K562 (cell line): ENCODE measurements at regions not wholly inside any gene's neighbourhood (a gene's known extent, or its start where the extent isn't known, plus 50 kb on each side); places are given as distances from the start of the nearest gene placed in this dataset.
A peak's percentile ranks its signal among the peaks of the same experiment; 100 is the strongest.

Experiments
- ATAC-seq: fragments of 200-7000 bp; cut with Tn5 transposase; 3 replicates; pipeline ENCODE4 v1.9.1; 2020; ENCODE audit warnings: moderate library complexity
- BruUV-seq: library from RNA; stranded (reverse); fragments of 400-500 nt; replicated peaks from 2 replicates; lab custom pipeline; 2021; lab: Mats Ljungman, UMichigan
- CTCF ChIA-PET: fragments of 300-600 bp; formaldehyde crosslinking; extraction: SDS; loops from one replicate; lab custom pipeline; 2021; ENCODE audit warnings: low intra/inter-chr PET ratio; lab: Yijun Ruan, JAX
- POLR2A ChIA-PET: fragments of 300-600, 350-650 bp; sonication (Branson Sonifier 250); formaldehyde crosslinking; extraction: SDS; loops from one replicate; lab custom pipeline; 2021; ENCODE audit warnings: antibody characterized with exemption, inconsistent platforms; lab: Yijun Ruan, JAX
- DNase-seq, 4 experiments: peaks; one replicate each; pipeline versions ENCODE4 v3.0.0 to v3.0.0-alpha.2; 2011 to 2018; ENCODE audit warnings: low spot score in 3 of 4, mixed read lengths in 3 of 4; ENCODE audit errors: extremely low read depth in 1 of 4
- FAIRE-seq: peaks from 2 replicates; lab custom pipeline; 2011; peaks lifted over from hg19 to GRCh38; lab: Jason Lieb, UNC
- H2AFZ ChIP-seq: 2 replicates; pipeline ENCODE4 v1.6.0; 2011; ENCODE audit warnings: low read depth, low read length, control low read depth, inconsistent platforms
- H3K27ac ChIP-seq: fragments of 200-600 bp; 3 replicates; pipeline ENCODE4 v1.8.0; 2011; ENCODE audit warnings: low read depth, mild to moderate bottlenecking, control low read depth, inconsistent platforms, low read length, moderate library complexity, mixed read lengths; ENCODE audit errors: extremely low read depth
- H3K27me3 ChIP-seq, 2 experiments: fragments of 300-600 bp in 1 of 2; 2 replicates in 1 of 2; 3 replicates in 1 of 2; pipeline versions ENCODE4 v1.6.0 to v1.8.0; 2011; ENCODE audit warnings: inconsistent platforms in 2 of 2, low read length in 2 of 2, mild to moderate bottlenecking in 1 of 2, mixed read lengths in 1 of 2, moderate library complexity in 1 of 2; ENCODE audit not compliant: control insufficient read depth in 2 of 2, insufficient read depth in 2 of 2
- H3K36me3 ChIP-seq: fragments of 300-600 bp; 3 replicates; pipeline ENCODE4 v1.8.0; 2011; ENCODE audit warnings: mild to moderate bottlenecking, low read length, inconsistent platforms; ENCODE audit not compliant: control insufficient read depth, insufficient read depth
- H3K4me1 ChIP-seq, 2 experiments: fragments of 200-600 bp in 1 of 2; replicated peaks in 1 of 2; 2 replicates in 1 of 2; 3 replicates in 1 of 2; pipeline versions ENCODE4 v1.5.1 to v1.8.0; 2011; ENCODE audit warnings: inconsistent platforms in 2 of 2, low read length in 2 of 2, mild to moderate bottlenecking in 1 of 2, mixed read lengths in 1 of 2, moderate library complexity in 1 of 2; ENCODE audit not compliant: control insufficient read depth in 2 of 2, insufficient read depth in 2 of 2
- H3K4me2 ChIP-seq: 2 replicates; pipeline ENCODE4 v1.6.1; 2011; ENCODE audit warnings: low read length, control low read depth, inconsistent platforms, mixed read lengths; ENCODE audit not compliant: insufficient read depth
- H3K4me3 ChIP-seq: fragments of 200-600 bp; sonication (generic), shearing (Covaris generic); 2 replicates; pipeline ENCODE4 v1.5.1; 2016; ENCODE audit warnings: control low read depth, inconsistent platforms
- H3K79me2 ChIP-seq: fragments of 200-600 bp; 3 replicates; pipeline ENCODE4 v1.8.0; 2011; ENCODE audit warnings: low read length, inconsistent platforms; ENCODE audit not compliant: control insufficient read depth, insufficient read depth
- H3K9ac ChIP-seq, 2 experiments: 2 replicates each; pipeline versions ENCODE4 v1.6.0 to v1.6.1; 2011; ENCODE audit warnings: low read depth in 2 of 2, low read length in 2 of 2, control low read depth in 1 of 2, inconsistent platforms in 1 of 2, mild to moderate bottlenecking in 1 of 2, mixed read lengths in 1 of 2; ENCODE audit not compliant: insufficient read depth in 1 of 2
- H3K9me1 ChIP-seq: one replicate; pipeline ENCODE4 v1.6.0; 2011; ENCODE audit warnings: inconsistent platforms, mild to moderate bottlenecking, low read length, moderate library complexity; ENCODE audit not compliant: control insufficient read depth, insufficient read depth
- H3K9me3 ChIP-seq: replicated peaks from 2 replicates; pipeline ENCODE4 v1.5.1; 2011; ENCODE audit warnings: low read depth, low read length, inconsistent platforms; ENCODE audit not compliant: control insufficient read depth, insufficient read depth
- H4K20me1 ChIP-seq: replicated peaks from 2 replicates; pipeline ENCODE4 v1.6.1; 2011; ENCODE audit warnings: low read length, inconsistent platforms, mixed read lengths; ENCODE audit not compliant: control insufficient read depth, insufficient read depth
- BHLHE40 ChIP-seq: IDR thresholded peaks from 2 replicates; pipeline ENCODE4 v1.6.1; 2011; ENCODE audit warnings: low read length, improper control_type of control experiment
- CBX3 ChIP-seq, 2 experiments: IDR thresholded peaks; 1 replicate in 1 of 2; 2 replicates in 1 of 2; pipeline ENCODE4 v1.6.1; 2012; ENCODE audit warnings: inconsistent platforms in 2 of 2, low read length in 2 of 2, borderline replicate concordance in 1 of 2, control low read depth in 1 of 2
- CHD4 ChIP-seq: fragments of 200-600 bp; sonication (generic); IDR thresholded peaks from 3 replicates; pipeline ENCODE4 v1.6.1; 2012; ENCODE audit warnings: low read depth, mild to moderate bottlenecking, mixed read lengths, low read length, inconsistent platforms; ENCODE audit not compliant: insufficient read depth, insufficient replicate concordance, poor library complexity, severe bottlenecking
- ILF3 ChIP-seq: fragments of 450-650 bp; IDR thresholded peaks from 2 replicates; pipeline ENCODE4 v1.6.1; 2018; ENCODE audit warnings: antibody characterized with exemption, mild to moderate bottlenecking, moderate library complexity, borderline replicate concordance
- SAFB ChIP-seq: fragments of 200-400 bp; formaldehyde crosslinking; IDR thresholded peaks from 2 replicates; pipeline ENCODE4 v1.6.1; 2017; ENCODE audit warnings: low read depth, low read length, borderline replicate concordance
- SMARCB1 ChIP-seq: IDR thresholded peaks from 2 replicates; pipeline ENCODE4 v1.6.1; 2011; ENCODE audit warnings: improper control_type of control experiment, low read depth; ENCODE audit not compliant: insufficient read length
- TRIM24 ChIP-seq, 2 experiments: fragments of 450-650 bp; IDR thresholded peaks; 2 replicates each; pipeline ENCODE4 v1.6.1; 2016
- TRIM28 ChIP-seq: fragments of 450-650 bp; IDR thresholded peaks from 2 replicates; pipeline ENCODE4 v1.6.1; 2017
- YY1 ChIP-seq, 3 experiments: IDR thresholded peaks; 2 replicates each; pipeline ENCODE4 v1.6.1; 2011; ENCODE audit warnings: low read length in 2 of 3, mild to moderate bottlenecking in 2 of 3, moderate library complexity in 2 of 3, borderline replicate concordance in 1 of 3, control low read depth in 1 of 3, low read depth in 1 of 3; ENCODE audit not compliant: insufficient read depth in 3 of 3, insufficient replicate concordance in 2 of 3, control insufficient read depth in 1 of 3, insufficient read length in 1 of 3; ENCODE audit errors: extremely low read depth in 1 of 3
- in situ Hi-C: fragments of 300-500 bp; cut with MboI; formaldehyde crosslinking; loops from 4 replicates; pipeline ENCODE4 v1.15.0; 2018; ENCODE audit warnings: inconsistent platforms, mixed read lengths
- intact Hi-C: fragments of 100-400 bp; cut with micrococcal nuclease; formaldehyde crosslinking; loops from 2 replicates; pipeline ENCODE4 v1.14.2; 2022
- TF ChIP-seq, protein P1 (sequence below): fragments of 250-450 bp; sonication (Bioruptor Pico); IDR thresholded peaks from 2 replicates; pipeline ENCODE4 v1.4.0; 2020
- TF ChIP-seq, protein P2 (sequence below): sonication (generic); formaldehyde crosslinking; IDR thresholded peaks from 2 replicates; pipeline ENCODE4 v1.9.0; 2022; ENCODE audit warnings: mild to moderate bottlenecking, missing genetic modification reagents
- TF ChIP-seq, protein P3 (sequence below): fragments of 450-650 bp; IDR thresholded peaks from 2 replicates; pipeline ENCODE4 v1.6.1; 2018; ENCODE audit warnings: mild to moderate bottlenecking, low read depth; ENCODE audit not compliant: partially characterized antibody

DNA sequence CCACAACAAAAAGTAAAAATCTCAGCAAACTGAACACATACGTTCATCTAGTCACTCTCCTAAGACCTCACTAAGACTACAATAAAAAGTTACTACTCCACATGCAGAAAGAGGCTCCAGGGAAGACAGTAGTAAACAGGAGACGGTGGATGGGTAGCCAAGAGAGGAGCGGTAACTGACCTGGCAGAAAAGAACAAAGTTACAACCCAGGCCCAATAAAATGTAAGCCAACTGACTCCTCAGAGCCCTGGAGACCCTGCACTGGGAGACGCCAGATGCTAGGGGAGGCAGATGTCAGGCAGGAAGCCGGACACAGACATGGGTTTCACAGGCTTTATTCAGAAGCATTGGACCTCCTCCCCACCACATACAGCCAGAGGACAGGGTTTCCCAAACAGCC lies 181.1 kb upstream of the NFE2L3 start (continued):
- TF ChIP-seq, protein P1, sequence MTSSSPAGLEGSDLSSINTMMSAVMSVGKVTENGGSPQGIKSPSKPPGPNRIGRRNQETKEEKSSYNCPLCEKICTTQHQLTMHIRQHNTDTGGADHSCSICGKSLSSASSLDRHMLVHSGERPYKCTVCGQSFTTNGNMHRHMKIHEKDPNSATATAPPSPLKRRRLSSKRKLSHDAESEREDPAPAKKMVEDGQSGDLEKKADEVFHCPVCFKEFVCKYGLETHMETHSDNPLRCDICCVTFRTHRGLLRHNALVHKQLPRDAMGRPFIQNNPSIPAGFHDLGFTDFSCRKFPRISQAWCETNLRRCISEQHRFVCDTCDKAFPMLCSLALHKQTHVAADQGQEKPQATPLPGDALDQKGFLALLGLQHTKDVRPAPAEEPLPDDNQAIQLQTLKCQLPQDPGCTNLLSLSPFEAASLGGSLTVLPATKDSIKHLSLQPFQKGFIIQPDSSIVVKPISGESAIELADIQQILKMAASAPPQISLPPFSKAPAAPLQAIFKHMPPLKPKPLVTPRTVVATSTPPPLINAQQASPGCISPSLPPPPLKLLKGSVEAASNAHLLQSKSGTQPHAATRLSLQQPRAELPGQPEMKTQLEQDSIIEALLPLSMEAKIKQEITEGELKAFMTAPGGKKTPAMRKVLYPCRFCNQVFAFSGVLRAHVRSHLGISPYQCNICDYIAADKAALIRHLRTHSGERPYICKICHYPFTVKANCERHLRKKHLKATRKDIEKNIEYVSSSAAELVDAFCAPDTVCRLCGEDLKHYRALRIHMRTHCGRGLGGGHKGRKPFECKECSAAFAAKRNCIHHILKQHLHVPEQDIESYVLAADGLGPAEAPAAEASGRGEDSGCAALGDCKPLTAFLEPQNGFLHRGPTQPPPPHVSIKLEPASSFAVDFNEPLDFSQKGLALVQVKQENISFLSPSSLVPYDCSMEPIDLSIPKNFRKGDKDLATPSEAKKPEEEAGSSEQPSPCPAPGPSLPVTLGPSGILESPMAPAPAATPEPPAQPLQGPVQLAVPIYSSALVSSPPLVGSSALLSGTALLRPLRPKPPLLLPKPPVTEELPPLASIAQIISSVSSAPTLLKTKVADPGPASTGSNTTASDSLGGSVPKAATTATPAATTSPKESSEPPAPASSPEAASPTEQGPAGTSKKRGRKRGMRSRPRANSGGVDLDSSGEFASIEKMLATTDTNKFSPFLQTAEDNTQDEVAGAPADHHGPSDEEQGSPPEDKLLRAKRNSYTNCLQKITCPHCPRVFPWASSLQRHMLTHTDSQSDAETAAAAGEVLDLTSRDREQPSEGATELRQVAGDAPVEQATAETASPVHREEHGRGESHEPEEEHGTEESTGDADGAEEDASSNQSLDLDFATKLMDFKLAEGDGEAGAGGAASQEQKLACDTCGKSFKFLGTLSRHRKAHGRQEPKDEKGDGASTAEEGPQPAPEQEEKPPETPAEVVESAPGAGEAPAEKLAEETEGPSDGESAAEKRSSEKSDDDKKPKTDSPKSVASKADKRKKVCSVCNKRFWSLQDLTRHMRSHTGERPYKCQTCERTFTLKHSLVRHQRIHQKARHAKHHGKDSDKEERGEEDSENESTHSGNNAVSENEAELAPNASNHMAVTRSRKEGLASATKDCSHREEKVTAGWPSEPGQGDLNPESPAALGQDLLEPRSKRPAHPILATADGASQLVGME: no peak
- TF ChIP-seq CHD4 (no peak), BHLHE40 (no peak)

DNA sequence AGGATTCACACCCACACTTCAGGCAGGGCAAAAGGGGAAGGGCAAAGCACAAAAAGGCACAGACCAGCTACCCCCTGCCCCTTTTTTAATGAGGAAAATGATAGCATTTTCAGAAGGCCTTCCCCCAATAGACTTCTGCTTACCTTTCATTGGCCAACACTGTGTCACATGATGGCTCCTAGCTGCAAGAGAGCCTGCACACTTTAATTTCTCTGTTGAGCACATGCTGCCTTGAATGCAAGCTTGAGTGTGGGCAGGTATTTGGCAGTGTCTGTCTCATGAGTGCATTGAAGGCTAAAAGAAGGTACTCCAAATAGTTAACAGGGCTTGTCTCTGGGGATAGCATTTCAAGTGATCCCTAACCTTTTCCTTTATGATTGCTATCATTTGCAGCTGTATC lies 175.4 kb upstream of the NFE2L3 start:
- Histone ChIP-seq H3K9me1 (no peaks in the 10 kb centered on the region), H3K27ac (no peak overlapping the region), H3K79me2 (no peaks in the 10 kb centered on the region), H3K27me3 (peaks cover 0 to 17% of the 10 kb centered on the region in 2 experiments; a peak in 3 of 5 replicates), H2AFZ (no peak overlapping the region), H3K4me3 (no peak overlapping the region), H3K9me3 (peaks cover 2% of the 10 kb centered on the region; the same call in 1 of the 2 replicates), H3K9ac (no peak overlapping the region), H4K20me1 (no peaks in the 10 kb centered on the region), H3K4me2 (no peak overlapping the region), H3K36me3 (no peaks in the 10 kb centered on the region), H3K4me1 (no peaks in the 10 kb centered on the region; a peak in 1 of 5 replicates)
- FAIRE-seq (no peak), DNase-seq (peak in 2 of 4 experiments; percentile 17 to 20), ATAC-seq (no peak)
- intact Hi-C loops (no loop called here), in situ Hi-C loops (no loop called here)
- POLR2A ChIA-PET: interaction anchor here (0.9 kb wide), 1 partner anchor 9 kb away, joined by 4 read pairs; no protein-coding TSS in a partner anchor
- no TSS peak for BruUV-seq
- CTCF ChIA-PET: no interaction called here
- peak in 1 of 2 experiments; percentile 89; a peak in 2 of 3 replicates for TF ChIP-seq CBX3 (IDR thresholded peaks at IDR 0.05; ENCODE audit: borderline replicate concordance in 1 of 2, low read length in 2 of 2)
- 0 out of 4 replicates have a peak, but pooled peaks of 1 of the 2 experiments have one; percentile 11 for TF ChIP-seq TRIM24 (IDR thresholded peaks at IDR 0.05)
- TF ChIP-seq SMARCB1: no peak
- peak; percentile 40; the same call in 1 of the 2 replicates for TF ChIP-seq TRIM28
- TF ChIP-seq, protein P2, sequence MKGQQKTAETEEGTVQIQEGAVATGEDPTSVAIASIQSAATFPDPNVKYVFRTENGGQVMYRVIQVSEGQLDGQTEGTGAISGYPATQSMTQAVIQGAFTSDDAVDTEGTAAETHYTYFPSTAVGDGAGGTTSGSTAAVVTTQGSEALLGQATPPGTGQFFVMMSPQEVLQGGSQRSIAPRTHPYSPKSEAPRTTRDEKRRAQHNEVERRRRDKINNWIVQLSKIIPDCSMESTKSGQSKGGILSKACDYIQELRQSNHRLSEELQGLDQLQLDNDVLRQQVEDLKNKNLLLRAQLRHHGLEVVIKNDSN (CRISPR knock-in tag): peak; percentile 86
- no peak for TF ChIP-seq SAFB
- TF ChIP-seq, protein P3, sequence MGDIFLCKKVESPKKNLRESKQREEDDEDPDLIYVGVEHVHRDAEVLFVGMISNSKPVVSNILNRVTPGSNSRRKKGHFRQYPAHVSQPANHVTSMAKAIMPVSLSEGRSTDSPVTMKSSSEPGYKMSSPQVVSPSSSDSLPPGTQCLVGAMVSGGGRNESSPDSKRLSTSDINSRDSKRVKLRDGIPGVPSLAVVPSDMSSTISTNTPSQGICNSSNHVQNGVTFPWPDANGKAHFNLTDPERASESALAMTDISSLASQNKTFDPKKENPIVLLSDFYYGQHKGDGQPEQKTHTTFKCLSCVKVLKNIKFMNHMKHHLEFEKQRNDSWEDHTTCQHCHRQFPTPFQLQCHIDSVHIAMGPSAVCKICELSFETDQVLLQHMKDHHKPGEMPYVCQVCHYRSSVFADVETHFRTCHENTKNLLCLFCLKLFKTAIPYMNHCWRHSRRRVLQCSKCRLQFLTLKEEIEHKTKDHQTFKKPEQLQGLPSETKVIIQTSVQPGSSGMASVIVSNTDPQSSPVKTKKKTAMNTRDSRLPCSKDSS: peak; percentile 69
- no peak for TF ChIP-seq ILF3
- TF ChIP-seq YY1 (IDR thresholded peaks at IDR 0.05; ENCODE audit: borderline replicate concordance in 1 of 3, control insufficient read depth in 1 of 3, extremely low read depth in 1 of 3, insufficient read depth in 3 of 3, insufficient read length in 1 of 3, insufficient replicate concordance in 2 of 3, low read depth in 1 of 3, low read length in 2 of 3): peak in 1 of 3 experiments; percentile 13
